ENCODE measurements at regions not wholly inside any gene's neighbourhood (a gene's known extent, or its start where the extent isn't known, plus 50 kb on each side); places are given as distances from the start of the nearest gene placed in this dataset.

DNA sequence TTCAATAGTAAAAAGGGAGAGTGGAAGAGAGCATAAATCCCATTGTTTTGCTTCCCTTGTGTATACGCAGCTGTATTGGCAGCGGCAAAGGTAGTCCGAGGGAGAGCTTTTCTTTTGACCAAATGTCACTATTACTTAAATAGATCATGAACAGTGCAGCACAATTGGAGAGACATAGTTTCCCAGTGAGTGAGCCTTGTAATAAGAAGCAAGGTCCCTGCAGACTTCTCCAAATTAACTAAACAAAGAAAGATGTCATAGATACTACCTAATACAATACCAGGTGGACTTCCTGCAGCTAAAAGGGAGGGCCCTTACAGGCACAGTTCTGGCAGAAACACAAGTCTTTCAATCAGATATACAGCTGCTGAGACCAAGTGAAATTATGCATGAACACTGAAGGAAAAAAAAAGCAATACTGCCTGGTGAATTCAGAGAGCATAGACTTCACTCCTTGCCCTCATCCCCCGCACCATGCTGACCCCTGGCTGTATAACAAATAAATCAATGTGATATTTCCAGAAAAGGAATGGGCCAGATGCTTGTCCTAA, 404.7 kb upstream of the CDH2 start:
- POLR2A ChIA-PET = no interaction called here
- ATAC-seq (no peak), DNase-seq (ENCODE audit: low read depth, low spot score) (no peak)
- Histone ChIP-seq H3K36me3 (ENCODE audit: control insufficient read depth, insufficient read depth, low read length) (no peaks in the 10 kb centered on the region), H3K9me3 (ENCODE audit: control insufficient read depth, insufficient read depth, low read depth, low read length) (no peaks in the 10 kb centered on the region), H3K4me3 (ENCODE audit: low read depth in 2 of 2, low read length in 2 of 2) (no peak overlapping the region), H3K4me1 (ENCODE audit: control insufficient read depth, insufficient read depth, low read length) (no peaks in the 10 kb centered on the region), H3K27ac (ENCODE audit: low read length) (no peak overlapping the region), H3K27me3 (ENCODE audit: control insufficient read depth, insufficient read depth, low read length) (no peaks in the 10 kb centered on the region)
- CTCF ChIA-PET = no interaction called here
- TF ChIP-seq, protein P1, sequence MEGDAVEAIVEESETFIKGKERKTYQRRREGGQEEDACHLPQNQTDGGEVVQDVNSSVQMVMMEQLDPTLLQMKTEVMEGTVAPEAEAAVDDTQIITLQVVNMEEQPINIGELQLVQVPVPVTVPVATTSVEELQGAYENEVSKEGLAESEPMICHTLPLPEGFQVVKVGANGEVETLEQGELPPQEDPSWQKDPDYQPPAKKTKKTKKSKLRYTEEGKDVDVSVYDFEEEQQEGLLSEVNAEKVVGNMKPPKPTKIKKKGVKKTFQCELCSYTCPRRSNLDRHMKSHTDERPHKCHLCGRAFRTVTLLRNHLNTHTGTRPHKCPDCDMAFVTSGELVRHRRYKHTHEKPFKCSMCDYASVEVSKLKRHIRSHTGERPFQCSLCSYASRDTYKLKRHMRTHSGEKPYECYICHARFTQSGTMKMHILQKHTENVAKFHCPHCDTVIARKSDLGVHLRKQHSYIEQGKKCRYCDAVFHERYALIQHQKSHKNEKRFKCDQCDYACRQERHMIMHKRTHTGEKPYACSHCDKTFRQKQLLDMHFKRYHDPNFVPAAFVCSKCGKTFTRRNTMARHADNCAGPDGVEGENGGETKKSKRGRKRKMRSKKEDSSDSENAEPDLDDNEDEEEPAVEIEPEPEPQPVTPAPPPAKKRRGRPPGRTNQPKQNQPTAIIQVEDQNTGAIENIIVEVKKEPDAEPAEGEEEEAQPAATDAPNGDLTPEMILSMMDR (IDR thresholded peaks at IDR 0.05) = no peak
- TF ChIP-seq TCF7L2 (IDR thresholded peaks at IDR 0.05; ENCODE audit: low read depth, low read length) = no peak
- TF ChIP-seq, protein P2, sequence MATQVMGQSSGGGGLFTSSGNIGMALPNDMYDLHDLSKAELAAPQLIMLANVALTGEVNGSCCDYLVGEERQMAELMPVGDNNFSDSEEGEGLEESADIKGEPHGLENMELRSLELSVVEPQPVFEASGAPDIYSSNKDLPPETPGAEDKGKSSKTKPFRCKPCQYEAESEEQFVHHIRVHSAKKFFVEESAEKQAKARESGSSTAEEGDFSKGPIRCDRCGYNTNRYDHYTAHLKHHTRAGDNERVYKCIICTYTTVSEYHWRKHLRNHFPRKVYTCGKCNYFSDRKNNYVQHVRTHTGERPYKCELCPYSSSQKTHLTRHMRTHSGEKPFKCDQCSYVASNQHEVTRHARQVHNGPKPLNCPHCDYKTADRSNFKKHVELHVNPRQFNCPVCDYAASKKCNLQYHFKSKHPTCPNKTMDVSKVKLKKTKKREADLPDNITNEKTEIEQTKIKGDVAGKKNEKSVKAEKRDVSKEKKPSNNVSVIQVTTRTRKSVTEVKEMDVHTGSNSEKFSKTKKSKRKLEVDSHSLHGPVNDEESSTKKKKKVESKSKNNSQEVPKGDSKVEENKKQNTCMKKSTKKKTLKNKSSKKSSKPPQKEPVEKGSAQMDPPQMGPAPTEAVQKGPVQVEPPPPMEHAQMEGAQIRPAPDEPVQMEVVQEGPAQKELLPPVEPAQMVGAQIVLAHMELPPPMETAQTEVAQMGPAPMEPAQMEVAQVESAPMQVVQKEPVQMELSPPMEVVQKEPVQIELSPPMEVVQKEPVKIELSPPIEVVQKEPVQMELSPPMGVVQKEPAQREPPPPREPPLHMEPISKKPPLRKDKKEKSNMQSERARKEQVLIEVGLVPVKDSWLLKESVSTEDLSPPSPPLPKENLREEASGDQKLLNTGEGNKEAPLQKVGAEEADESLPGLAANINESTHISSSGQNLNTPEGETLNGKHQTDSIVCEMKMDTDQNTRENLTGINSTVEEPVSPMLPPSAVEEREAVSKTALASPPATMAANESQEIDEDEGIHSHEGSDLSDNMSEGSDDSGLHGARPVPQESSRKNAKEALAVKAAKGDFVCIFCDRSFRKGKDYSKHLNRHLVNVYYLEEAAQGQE (IDR thresholded peaks at IDR 0.05; ENCODE audit: insufficient read depth in 1 of 2, low read depth in 2 of 2, low read length in 1 of 2) = no peak
- no peak for TF ChIP-seq SIN3A (IDR thresholded peaks at IDR 0.05; ENCODE audit: borderline replicate concordance, insufficient read depth, low read depth, low read length)
- TF ChIP-seq POLR2AphosphoS5 (IDR thresholded peaks at IDR 0.05; ENCODE audit: low read depth, low read length) = no peak
- intact Hi-C loops (cut with micrococcal nuclease; ENCODE audit: unreplicated experiment) (no loop called here), in situ Hi-C loops (cut with HindIII; ENCODE audit: low pct_unique_long_range_greater_than_20kb, low sequenced_read_pairs) (no loop called here)
- BruUV-seq (replicated peaks) = no TSS peak

DNA sequence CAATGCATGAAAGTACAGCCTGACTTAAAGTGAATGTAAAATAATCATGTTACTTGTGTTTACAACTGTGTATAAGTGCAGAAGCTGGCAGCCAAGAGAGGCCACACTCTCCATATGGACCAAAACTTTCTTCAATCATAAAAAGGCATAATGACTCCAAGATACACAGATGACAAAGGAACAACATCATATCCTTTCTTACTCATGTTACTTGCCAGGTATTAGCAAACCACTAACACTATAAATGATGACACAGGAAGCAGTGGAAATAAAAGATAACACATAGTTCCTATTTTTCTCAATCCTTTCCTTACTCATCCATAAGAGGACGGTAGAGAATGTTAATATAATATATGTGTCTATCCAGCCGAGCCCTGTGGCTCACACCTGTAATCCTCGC, 400.0 kb upstream of the CDH2 start:
- ChIA-PET CTCF (no interaction called here), POLR2A (no interaction called here)
- Histone ChIP-seq H3K36me3 (ENCODE audit: control insufficient read depth, insufficient read depth, low read length) (no peaks in the 10 kb centered on the region), H3K4me3 (ENCODE audit: low read depth in 2 of 2, low read length in 2 of 2) (no peak overlapping the region), H3K27ac (ENCODE audit: low read length) (no peak overlapping the region), H3K9me3 (ENCODE audit: control insufficient read depth, insufficient read depth, low read depth, low read length) (no peaks in the 10 kb centered on the region), H3K27me3 (ENCODE audit: control insufficient read depth, insufficient read depth, low read length) (no peaks in the 10 kb centered on the region), H3K4me1 (ENCODE audit: control insufficient read depth, insufficient read depth, low read length) (no peaks in the 10 kb centered on the region)
- no peak for DNase-seq (ENCODE audit: low read depth, low spot score)
- intact Hi-C loops (cut with micrococcal nuclease; ENCODE audit: unreplicated experiment) (no loop called here), in situ Hi-C loops (cut with HindIII; ENCODE audit: low pct_unique_long_range_greater_than_20kb, low sequenced_read_pairs) (no loop called here)
- ATAC-seq = no peak
- BruUV-seq (replicated peaks) = no TSS peak
- TF ChIP-seq, protein P2 (IDR thresholded peaks at IDR 0.05; ENCODE audit: insufficient read depth in 1 of 2, low read depth in 2 of 2, low read length in 1 of 2) = no peak
- TF ChIP-seq, protein P1 (IDR thresholded peaks at IDR 0.05) = no peak
- TF ChIP-seq POLR2AphosphoS5 (IDR thresholded peaks at IDR 0.05; ENCODE audit: low read depth, low read length) (no peak), TCF7L2 (IDR thresholded peaks at IDR 0.05; ENCODE audit: low read depth, low read length) (no peak), SIN3A (IDR thresholded peaks at IDR 0.05; ENCODE audit: borderline replicate concordance, insufficient read depth, low read depth, low read length) (no peak)

Data from Panc1 (cell line).